Hepatic stellate cell (primary cell): ENCODE measurements at regions not wholly inside any gene's neighbourhood (a gene's known extent, or its start where the extent isn't known, plus 50 kb on each side); places are given as distances from the start of the nearest gene placed in this dataset.

ENCODE experiments used
- DNase-seq: peaks from one replicate; pipeline ENCODE4 v3.0.0; 2011; ENCODE audit warnings: low spot score

- DNase-seq = no peak
These were observed 78.8 kb upstream of the ARHGAP28 start for GRCh38 chr18:6650747-6651146.

DNA sequence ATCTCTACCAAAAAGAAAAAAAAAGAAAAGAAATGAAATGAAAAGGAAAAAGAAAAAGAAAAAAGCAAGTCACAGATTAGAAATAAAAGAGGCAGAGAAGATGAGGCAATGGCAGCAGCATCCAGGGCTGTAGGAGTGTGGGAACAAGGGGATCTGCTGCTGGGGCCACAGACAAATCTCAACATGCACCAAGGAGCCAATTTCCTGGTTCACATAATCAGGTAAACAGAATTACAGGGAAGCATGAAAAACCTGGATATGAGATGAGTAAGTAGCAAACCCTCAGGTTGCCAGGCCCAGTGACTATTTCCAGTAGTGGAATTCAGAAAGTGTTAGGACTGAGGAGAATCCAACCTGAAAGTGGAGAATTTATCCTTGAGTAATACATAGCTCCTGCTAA is 77.4 kb upstream of the ARHGAP28 start:
- no peak for DNase-seq

DNA sequence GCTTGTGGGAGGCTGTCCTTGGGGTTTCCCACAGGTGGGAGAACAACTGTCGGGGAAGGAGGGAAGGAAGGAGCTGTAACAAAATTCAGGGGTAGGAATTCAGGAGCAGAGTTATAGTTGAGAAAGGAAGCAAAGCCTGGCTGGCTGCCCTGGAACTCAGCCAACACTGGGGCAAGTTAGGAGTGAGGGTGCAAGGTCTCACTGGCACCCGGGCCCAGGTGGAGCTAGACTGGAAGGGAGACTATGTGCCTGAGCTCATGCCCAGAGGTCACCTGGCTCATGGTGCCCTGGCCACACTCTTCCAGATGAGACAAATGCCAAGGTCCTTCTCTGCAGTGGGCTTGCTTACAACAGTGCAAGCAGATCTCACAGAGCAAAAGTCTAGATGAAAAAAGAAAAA is 75.6 kb upstream of the ARHGAP28 start:
- DNase-seq = no peak

GRCh38 chr18:6659963-6660725 is 69.4 kb upstream of the ARHGAP28 start:
- no peak for DNase-seq

DNA sequence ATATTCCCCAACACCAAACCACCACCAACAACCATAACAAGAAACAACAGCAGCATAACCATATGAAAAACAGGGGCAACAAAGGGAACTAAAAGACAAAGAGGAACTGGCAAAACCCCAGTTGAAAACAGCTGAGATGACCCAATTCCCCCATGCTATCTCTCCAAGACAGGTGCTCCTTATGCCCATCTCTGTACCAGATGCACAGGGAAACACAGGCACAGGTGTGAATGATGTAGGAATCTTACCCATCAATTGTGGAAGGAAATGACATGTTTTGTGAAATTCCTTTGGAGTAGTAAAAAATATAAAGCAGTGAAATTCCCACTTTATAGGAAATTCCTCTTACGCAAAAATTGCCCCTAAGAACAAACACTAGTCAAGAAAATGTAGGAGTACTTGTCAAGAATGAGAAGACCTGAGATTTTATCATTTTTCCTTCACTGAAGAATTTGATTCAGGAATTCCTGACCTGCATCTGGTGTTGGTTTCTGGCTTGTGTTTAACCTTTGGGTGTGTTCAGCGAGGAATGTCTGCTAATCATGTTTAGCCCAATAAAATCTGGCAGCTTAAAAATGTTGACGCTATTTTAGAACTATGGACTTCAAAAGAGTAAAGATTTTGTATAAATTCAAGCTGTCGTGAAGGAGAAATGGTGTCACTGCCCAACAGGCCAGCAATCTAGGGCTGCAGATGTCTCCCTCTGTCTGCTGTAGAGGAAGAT is 67.7 kb upstream of the ARHGAP28 start:
- no peak for DNase-seq

- DNase-seq = no peak
These were observed 63.4 kb upstream of the ARHGAP28 start for GRCh38 chr18:6666012-6666685.

DNA sequence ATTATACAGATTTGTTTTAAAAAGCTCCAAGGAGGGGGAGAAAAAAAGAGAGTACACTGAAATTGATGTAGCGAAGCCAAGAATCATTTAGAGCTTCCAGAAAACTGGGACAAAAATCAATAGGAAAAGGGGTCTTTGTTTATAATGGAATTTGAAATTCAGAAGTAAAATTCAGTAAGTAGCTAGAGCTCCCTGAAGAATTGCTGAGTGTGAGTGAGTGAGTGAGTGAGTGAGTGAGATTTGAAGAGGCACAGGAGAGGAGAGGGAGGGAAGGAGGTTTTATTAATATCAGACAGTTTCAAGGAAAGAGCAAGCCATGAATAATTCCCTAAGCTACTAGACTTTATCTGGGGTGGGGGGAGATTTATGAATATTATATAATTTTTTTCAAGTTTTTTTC is 60.7 kb upstream of the ARHGAP28 start:
- DNase-seq = no peak

DNA sequence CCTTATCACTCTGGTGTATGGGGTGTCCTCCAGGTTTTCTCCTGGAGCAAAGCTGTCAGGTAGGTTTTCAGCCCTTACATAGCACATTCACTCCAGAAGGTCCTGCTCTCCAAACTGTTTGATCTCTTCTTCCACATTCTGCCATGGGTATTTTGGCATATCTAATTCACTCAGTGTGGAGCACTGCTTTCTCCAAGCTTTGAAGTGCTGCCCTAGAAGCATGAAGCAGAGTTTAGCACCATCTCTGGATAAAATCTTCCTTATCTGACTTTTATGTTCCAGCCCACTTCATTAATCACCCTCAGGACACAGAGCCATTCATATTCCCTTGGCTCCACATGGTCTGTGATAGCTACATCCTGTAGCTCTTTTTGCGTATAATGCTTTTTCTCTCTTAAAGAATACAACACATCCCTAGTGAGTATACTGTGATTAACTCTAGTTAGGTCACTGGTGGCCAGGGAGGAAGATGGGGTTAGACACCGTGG is 56.7 kb upstream of the ARHGAP28 start:
- DNase-seq = no peak

GRCh38 chr18:6677086-6677485 is 52.4 kb upstream of the ARHGAP28 start:
- DNase-seq = no peak

DNA sequence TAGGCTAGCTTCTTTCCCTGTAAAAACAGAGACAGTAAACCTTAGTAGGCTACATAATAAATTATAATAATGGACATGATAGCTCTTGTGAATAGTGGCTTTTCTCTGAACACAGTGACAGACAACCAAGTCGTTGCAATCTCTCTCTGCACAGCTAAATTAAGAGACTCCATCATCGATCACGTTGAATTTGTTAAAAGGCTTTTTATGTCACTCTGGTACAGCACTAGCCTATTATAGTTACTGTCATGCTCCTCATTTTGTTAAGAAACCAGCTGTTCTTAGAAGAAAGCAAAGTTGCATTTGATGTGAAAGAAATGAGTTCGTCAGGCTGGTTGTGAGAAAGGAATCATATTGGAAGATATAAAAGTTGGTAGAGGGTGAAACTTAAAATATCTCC is 50.3 kb upstream of the ARHGAP28 start:
- DNase-seq = no peak
